ENCODE measurements at regions not wholly inside any gene's neighbourhood (a gene's known extent, or its start where the extent isn't known, plus 50 kb on each side); places are given as distances from the start of the nearest gene placed in this dataset.
A peak's percentile ranks its signal among the peaks of the same experiment; 100 is the strongest.

- no peak overlapping the region for H3K27ac ChIP-seq
- WGBS, 2 donors = 86 to 88% methylated on average over 1 of the region's 1 CpG
- H3K27me3 ChIP-seq = no peaks in the 10 kb centered on the region
- no peaks in the 10 kb centered on the region for H3K9me3 ChIP-seq
- H3K4me1 ChIP-seq = no peaks in the 10 kb centered on the region
- H3K4me3 ChIP-seq = no peak overlapping the region
- no peaks in the 10 kb centered on the region for H3K36me3 ChIP-seq
- DNase-seq (ENCODE audit: low spot score in 2 of 2) = no peak
- TF ChIP-seq CTCF (IDR thresholded peaks at IDR 0.05) = no peak
- TF ChIP-seq POLR2A (IDR thresholded peaks at IDR 0.05) = no peak
- TF ChIP-seq EP300 (IDR thresholded peaks at IDR 0.05) = no peak
Measured at GRCh38 chr10:55470840-55471239, 669.8 kb upstream of the PCDH15 start.

- Histone ChIP-seq H3K4me3 (no peak overlapping the region), H3K36me3 (no peaks in the 10 kb centered on the region), H3K27ac (peak overlapping the region in 1 of 4 donors; percentile 22), H3K27me3 (no peaks in the 10 kb centered on the region), H3K9me3 (no peaks in the 10 kb centered on the region), H3K4me1 (no peaks in the 10 kb centered on the region)
- TF ChIP-seq CTCF (IDR thresholded peaks at IDR 0.05) (no peak), EP300 (IDR thresholded peaks at IDR 0.05) (no peak), POLR2A (IDR thresholded peaks at IDR 0.05) (no peak)
- 71 to 79% methylated on average over 2 of the region's 2 CpGs for WGBS, 2 donors
- DNase-seq (ENCODE audit: low spot score in 2 of 2) = no peak
Measured at GRCh38 chr10:55466806-55467504, 665.9 kb upstream of the PCDH15 start.

GRCh38 chr10:55464083-55464482 lies 663.1 kb upstream of the PCDH15 start:
- DNase-seq (ENCODE audit: low spot score in 2 of 2) = no peak
- Histone ChIP-seq H3K4me1 (no peaks in the 10 kb centered on the region), H3K4me3 (no peak overlapping the region), H3K36me3 (no peaks in the 10 kb centered on the region), H3K27me3 (no peaks in the 10 kb centered on the region), H3K9me3 (no peaks in the 10 kb centered on the region), H3K27ac (no peak overlapping the region)
- WGBS, 2 donors = 70 to 76% methylated on average over 4 of the region's 4 CpGs
- no peak for TF ChIP-seq POLR2A (IDR thresholded peaks at IDR 0.05)
- TF ChIP-seq EP300 (IDR thresholded peaks at IDR 0.05) = no peak
- no peak for TF ChIP-seq CTCF (IDR thresholded peaks at IDR 0.05)

- TF ChIP-seq POLR2A (IDR thresholded peaks at IDR 0.05) (no peak), EP300 (IDR thresholded peaks at IDR 0.05) (no peak), CTCF (IDR thresholded peaks at IDR 0.05) (no peak)
- 85 to 88% methylated on average over 3 of the region's 3 CpGs for WGBS, 2 donors
- no peaks in the 10 kb centered on the region for H3K9me3 ChIP-seq
- H3K4me3 ChIP-seq = no peak overlapping the region
- no peaks in the 10 kb centered on the region for H3K4me1 ChIP-seq
- H3K36me3 ChIP-seq = no peaks in the 10 kb centered on the region
- no peak for DNase-seq (ENCODE audit: low spot score in 2 of 2)
- no peak overlapping the region for H3K27ac ChIP-seq
- H3K27me3 ChIP-seq = no peaks in the 10 kb centered on the region
Measured at GRCh38 chr10:55460008-55460407, 659.0 kb upstream of the PCDH15 start.

- TF ChIP-seq POLR2A (IDR thresholded peaks at IDR 0.05) (no peak), CTCF (IDR thresholded peaks at IDR 0.05) (no peak), EP300 (IDR thresholded peaks at IDR 0.05) (no peak)
- DNase-seq (ENCODE audit: low spot score in 2 of 2) = no peak
- Histone ChIP-seq H3K9me3 (no peaks in the 10 kb centered on the region), H3K4me1 (no peaks in the 10 kb centered on the region), H3K4me3 (no peak overlapping the region), H3K27ac (no peak overlapping the region), H3K36me3 (no peaks in the 10 kb centered on the region), H3K27me3 (no peaks in the 10 kb centered on the region)
- WGBS, 2 donors = 65 to 68% methylated on average over 2 of the region's 2 CpGs
Measured at GRCh38 chr10:55449981-55450380, 649.0 kb upstream of the PCDH15 start.

All from tibial nerve (tissue), 4 donors.